HG03521 (cell line): ENCODE measurements at regions not wholly inside any gene's neighbourhood (a gene's known extent, or its start where the extent isn't known, plus 50 kb on each side); places are given as distances from the start of the nearest gene placed in this dataset.
"Not testable (repeated sequence)": the region's sequence is repeated elsewhere in the genome, so short reads cannot be mapped to it uniquely, and the experiment has no call there.

Experiments used
- ATAC-seq: cut with Tn5 transposase; IDR thresholded peaks from one replicate; pipeline ENCODE4 v1.9.1; 2021; ENCODE audit warnings: mild to moderate bottlenecking, moderate library complexity; ENCODE audit not compliant: unreplicated experiment

DNA sequence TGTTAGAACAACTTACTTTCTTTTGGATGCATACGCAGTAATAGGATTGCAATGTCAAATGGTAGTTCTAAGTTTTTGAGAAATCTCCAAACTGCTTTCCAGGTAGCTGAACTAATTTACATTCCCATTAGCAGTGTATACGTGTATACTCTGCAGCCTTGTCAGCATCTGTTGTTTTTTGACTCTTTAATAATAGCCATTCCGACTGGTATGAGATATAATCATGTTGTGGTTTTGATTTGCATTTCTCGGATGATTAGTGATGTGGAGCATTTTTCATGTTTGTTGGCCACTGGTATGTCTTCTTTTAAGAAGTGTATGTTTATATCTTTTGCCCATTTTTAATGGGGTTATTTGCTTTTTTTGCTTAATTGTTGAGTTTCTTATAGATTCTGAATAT is 76.9 kb upstream of the HNRNPA1L2 start:
- peak; percentile 55 for ATAC-seq

- peak; percentile 80 for ATAC-seq
Measured at GRCh38 chr13:52569904-52570602, 72.2 kb upstream of the HNRNPA1L2 start.

DNA sequence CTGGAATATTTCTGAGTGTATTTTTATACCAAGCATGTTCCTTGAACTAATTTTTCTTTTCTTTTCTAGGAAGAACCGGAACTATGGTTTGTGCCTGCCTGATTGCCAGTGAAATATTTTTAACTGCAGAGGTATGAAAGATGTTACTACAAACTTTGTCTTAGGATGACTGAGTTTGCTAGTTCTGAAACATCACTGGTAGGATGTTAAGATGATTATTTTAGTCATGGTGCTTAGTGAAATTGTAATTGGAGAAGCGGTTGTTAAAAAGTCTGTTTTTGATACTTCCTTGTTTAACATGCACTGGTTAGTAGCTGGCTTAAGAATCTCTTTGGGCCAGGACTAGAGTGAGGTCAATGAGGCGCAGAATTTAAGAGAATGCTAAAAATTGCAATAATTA is 71.1 kb upstream of the HNRNPA1L2 start:
- not testable (repeated sequence) for ATAC-seq

DNA sequence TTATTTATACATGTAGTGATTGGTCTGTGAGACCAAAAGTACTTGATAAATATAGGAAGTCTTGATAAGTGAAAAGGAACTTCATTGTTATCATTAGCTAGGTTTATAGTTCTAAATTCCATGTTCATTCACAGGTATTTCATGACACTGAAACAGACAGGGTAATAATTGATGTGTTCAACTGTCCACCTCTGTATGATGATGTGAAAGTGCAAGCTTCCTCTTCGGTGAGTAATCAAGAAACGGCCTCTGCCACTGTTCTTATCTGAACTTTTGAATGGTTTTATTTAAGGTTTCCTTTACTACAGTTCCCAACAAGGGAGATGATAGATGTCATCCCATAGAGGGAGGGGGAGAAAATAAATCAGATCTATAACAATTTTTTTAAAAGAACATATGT is 59.3 kb upstream of the HNRNPA1L2 start:
- ATAC-seq: peak; percentile 67
